GM18870 (cell line): ENCODE measurements at regions not wholly inside any gene's neighbourhood (a gene's known extent, or its start where the extent isn't known, plus 50 kb on each side); places are given as distances from the start of the nearest gene placed in this dataset.

ENCODE experiments used
- ATAC-seq: cut with Tn5 transposase; IDR thresholded peaks from one replicate; pipeline ENCODE4 v1.9.1; 2021; ENCODE audit warnings: moderate library complexity; ENCODE audit not compliant: unreplicated experiment

DNA sequence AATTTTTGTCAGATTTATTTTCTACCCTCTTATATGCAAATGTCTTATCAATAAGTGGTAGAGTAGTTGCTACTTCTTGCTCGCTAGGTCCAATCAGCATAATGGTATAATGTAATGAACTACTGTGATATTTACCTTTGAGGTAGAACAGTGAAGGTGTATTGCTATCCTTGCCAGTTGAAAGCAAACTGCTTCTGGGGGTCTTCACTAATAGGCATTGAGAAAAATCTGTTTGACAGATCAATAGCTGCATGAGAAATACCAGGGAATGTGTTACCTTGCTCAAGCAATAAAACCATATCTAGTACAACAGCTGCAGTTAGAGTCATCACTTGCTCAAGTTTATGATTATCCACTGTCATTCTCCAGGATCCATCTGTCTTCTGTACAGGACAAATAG is 50.1 kb upstream of the EFEMP1 start:
- no peak for ATAC-seq

DNA sequence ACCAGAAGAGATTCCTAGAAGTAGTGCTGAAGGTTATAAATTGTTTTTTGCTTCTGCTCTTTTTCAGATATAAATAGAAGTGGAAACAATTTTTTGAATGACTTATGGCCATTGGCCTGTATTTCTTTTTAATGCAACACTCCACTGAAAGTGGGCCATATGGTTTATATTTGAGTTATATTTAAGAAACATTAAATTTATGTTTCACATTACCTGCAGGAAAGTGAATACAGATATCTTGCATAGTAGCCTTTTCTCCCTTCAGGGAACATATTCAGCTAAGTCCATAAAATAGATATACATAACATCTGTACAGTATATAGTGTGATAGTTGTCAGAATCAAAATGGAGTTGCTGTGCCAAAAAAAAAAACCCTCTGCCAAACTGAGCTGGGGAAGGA is 53.1 kb upstream of the EFEMP1 start:
- no peak for ATAC-seq

DNA sequence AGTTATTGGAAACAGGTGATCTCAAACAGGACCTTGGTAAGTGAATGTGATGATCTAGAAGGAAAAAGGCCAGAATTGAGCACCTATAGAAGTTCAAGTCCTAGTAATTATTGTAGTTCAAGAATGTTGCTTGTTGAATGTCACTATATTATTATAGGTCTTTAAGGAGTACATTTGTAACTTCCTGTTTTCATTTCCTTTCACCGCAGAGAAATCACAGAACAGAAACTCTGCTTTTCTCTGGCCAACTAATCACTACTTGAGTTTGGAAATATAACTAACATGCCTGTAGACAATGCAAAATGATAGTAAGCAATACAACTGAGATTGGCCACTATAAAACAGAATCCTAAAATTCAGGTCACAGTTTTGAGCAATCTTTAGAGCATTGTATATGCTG is 61.8 kb upstream of the EFEMP1 start:
- ATAC-seq, result peak; percentile 93

DNA sequence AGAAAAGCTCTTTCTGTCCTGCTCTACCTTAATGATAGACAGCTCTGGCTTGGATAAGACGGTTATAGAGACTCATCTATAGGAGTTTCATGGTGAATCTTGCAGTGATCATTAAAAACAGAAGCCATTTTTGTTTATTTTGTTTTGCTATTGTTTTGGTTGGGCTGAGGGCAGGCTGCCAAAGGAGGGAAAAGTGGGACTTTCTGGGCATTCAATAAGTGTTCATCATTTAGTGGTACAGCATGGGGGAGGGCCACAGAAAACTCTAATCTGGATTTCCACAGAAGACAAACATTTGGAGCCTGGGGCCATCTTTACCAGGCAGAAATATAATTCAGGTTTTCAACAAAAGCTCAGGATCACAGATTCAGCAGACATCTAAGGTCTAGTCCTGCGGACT is 62.4 kb upstream of the EFEMP1 start:
- no peak for ATAC-seq

DNA sequence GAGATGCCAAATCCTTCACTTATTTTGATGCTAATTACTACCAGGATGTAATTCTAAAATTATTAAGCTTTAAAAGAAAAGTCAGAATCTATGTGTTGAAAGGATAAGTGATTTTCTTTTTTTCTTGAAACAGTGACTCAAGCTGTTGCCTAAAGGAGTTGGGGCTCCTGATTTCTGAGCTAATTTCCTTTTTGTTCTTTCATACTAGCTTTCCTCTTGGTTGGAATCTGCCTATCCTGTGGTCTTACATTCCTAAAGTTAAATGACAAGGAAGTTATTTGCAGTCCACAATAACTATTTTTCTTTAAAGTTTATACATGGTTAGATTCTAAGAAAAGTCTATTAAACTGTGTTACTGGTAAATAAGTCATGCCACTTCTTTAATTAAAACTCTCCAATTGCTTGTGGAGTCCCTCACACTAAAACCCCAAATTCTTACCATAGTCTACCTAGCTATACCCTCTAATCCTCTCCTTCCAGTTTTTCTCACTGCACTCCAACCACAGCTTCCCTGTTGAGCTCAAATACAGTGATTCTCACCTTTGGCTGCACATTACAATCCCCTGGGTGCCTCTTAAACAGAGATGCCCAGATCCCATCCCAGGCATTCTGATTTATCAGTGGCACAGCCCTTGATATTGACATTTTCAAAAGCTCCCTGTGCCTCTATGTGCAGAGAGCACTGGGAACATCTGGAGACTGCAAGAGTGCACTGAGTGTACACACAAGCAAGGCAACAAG is 63.3 kb upstream of the EFEMP1 start:
- no peak for ATAC-seq

DNA sequence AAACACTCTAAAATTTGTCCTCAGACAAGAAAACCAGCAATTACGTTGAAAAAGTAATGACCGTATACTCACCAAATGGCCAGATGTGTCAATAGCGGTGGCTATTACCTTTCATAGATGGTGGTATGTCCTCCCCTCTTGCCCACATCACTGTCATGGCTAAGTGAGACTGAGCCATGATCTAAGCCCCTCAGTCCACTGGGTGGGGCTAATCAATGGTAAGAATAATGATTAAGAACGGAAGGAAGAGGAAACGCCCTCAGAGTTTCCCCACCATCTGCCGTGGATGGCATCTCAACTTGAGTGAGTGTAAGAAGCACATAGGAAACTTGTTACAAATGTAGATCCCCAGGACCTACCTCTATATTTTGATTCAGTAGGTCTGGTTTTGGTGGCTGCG is 65.8 kb upstream of the EFEMP1 start:
- ATAC-seq, result no peak

DNA sequence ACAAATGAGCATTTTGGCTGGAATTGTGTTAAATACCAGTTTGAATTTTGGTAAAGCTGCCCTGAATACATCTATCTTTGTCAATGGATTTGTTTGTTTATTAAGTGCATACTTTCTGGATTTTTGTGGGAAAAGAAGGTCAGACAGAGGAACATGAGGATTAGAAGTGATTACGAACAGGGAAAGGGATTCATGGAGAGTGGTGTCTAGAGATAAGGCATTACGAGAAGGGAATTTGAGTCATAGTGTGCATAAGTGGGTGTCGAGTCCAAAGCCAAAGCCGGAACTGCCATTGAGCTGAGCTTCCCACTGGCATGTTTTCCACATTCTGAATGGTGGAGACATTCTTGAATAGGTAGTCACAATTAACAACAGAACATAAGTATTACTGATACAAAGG is 68.9 kb upstream of the EFEMP1 start:
- no peak for ATAC-seq

DNA sequence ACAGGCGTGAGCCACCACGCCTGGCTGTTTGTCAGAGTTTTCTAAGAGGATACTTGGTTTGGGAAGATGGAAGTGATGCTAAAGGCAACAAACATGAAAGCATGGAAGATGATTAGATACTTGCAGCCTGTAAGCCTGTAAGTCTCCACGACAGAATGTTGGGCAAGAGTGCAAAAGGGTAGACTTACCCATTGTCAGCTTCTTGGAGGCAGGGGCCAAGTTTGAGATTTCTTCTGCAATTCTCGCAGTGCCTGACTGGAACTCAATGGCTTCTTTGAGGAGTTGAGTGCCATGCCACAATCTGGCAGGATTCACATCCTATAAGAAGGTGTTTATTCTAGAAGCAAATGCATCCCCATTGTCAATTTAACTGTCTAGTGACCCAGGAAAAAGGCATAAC is 70.1 kb upstream of the EFEMP1 start:
- ATAC-seq, result no peak

DNA sequence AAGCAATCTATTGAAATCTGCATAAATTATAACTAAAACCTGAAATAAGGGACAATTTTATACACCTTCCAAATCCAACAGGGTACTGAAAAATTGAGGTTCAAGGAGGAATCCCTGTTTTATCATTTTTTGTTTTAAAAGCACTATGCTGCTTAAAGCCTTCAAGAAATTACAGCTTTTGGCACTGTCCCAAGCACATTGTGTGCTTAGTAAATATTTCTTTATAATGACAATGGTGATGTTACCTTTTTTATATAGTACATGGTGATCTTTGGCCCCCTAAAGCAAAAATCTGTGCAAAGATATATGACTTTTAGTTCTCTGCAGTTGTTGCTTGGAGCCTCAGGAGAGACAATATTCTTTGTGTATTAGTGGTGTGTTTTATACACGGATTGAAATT is 71.6 kb upstream of the EFEMP1 start:
- ATAC-seq, result no peak

DNA sequence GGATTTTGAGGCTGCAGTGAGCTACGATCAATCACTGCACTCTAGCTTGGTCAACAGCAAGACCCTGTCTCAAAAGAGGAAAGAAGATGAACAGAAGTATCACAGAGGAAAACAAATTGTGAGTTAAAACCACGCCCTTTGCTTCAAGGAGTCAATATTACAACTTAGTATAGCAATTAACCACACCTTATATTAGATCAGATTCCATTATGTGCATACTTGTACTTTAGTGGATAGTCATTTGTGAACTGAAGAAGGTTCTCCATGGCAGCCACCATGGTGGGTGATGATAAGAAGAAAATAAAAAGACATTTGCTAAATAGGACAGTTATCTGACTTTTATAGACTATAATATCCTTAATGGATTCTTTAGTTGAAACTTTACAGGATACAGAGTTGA is 72.3 kb upstream of the EFEMP1 start:
- no peak for ATAC-seq

DNA sequence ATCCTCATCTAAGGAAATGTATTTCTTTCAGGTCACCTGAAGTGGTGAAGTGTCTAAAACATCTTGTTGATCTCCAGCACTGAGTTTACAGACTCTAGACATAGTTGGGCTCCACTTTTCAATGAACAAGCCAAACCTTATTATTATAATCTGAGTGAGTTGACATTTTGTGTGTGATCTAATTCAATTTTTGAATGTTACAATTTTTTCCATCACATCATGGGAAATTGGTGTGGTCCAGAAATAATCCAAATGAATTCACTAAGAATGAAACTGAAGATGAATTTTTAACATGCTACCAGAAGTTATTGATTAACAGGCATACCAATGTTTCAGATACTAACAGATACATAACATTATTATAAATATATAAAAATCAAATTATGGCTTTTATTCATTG is 75.6 kb upstream of the EFEMP1 start:
- ATAC-seq, result no peak

DNA sequence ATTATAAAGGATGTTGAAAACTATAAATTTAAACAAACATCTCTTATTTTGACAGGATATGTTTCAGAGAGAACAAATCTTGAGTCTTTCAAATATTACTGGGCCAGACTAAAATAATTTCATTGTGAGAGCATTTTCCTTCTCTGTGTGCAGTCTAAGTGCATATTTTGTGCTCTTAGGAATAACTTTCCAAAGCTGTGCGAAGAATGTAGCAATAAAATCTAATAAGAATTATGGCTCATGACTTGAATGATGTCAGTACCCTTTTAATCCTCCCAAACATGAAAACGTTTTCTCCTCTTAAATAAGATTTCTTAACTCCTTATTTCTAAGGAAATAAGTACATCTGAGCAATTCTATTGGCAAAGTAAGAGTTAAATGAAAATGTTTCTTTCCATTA is 76.2 kb upstream of the EFEMP1 start:
- ATAC-seq, result no peak

DNA sequence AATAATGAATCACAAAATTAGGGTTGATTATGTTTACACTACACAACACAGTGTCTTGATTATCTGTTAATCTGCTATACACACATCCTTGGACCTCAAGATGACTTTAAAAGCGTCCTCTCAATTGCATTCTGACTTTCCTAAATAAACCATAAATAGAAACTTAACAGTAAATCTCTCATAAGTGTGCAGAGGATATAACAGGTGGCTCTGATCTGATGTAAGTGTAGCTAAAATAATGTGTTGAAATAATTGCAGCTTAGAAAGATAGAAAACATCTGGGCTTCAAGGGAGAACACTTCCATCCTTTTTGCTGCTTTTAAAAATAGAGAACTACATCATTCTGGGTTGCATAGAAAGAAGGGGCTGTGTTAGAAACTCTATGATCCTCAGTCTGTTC is 78.4 kb upstream of the EFEMP1 start:
- no peak for ATAC-seq

DNA sequence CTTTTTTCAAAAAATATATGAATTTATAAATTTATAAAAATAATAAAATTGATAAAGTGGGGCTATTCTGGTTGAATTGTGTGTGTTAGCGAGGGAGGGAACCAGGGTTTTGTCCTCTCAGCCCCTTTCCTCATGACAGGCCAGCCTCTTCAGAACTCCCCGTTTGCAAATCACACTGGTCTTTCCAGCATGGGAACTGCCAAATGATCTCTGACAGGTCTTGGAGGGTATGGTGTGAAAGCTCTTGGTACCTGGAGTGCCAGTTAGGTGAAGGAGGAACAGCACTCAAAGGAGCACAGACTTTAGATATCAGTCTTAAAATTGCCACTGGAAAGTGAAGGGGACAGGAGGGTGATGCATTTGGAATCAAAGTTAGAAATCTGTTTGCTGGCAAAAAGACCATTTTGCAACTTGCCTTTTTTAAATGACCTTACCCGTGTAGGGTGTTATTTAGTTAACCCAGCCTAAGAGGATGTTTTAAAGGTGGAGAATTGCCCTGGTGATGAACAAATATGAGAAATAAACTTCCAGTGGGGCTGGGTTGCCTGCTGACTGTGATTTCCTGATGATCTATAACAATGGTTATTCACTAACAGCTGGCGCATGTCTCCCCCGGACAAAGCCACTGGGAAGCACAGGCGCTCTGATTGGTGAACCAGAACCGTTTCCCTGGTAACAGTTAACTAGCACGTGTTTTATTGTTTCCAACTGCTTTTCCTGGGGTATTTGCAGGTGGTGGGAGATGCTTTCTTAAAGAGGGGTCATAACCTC is 85.3 kb upstream of the EFEMP1 start:
- no peak for ATAC-seq

DNA sequence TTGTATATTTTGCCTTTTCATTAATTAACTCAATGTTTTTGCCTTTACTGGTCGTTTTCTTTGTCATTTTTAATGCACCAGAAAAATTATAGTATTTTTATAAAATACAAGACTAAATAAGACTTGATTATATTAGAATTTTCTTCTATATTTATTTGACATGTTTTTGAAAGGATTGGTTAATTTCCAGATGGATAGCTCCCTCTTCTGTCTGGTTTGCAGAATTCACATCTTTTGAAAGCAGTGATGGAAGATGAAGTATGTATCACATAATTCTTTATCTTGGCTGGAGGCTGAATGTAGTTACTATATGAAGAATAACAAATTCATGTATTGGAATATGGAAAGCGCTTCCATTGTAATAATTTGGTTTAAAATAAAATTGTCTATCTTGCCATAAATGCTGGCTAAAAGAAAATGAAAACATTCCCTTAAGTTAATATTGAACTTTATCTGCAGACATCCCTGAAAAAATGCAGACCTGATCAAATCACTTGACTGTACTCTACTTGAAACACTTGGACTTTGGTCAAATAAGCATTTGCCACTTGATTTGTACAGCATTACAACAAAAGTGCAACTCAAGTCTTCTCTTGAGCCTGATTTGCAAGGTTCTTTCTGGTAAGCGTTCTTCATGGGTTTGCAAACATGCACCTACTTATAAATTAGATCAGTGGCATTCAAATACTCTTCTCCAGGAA is 86.3 kb upstream of the EFEMP1 start:
- ATAC-seq, result no peak

DNA sequence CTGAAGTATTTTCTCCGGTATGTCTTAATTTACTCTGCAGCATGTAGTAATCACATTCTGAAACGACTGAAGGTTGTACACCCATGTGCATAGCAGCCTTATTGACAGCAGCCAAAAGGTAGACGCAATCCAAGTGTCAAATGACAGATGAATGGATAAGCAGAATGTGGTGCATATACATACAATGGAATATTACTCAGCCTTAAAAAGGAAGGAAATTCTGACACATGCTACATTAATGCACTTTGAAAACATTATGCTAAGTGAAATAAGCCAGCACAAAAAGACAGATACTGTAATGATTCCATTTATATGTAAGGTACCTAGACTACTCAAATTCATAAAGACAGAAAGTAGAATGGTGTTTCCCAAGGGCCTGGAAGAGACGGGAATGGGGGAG is 88.0 kb upstream of the EFEMP1 start:
- no peak for ATAC-seq

DNA sequence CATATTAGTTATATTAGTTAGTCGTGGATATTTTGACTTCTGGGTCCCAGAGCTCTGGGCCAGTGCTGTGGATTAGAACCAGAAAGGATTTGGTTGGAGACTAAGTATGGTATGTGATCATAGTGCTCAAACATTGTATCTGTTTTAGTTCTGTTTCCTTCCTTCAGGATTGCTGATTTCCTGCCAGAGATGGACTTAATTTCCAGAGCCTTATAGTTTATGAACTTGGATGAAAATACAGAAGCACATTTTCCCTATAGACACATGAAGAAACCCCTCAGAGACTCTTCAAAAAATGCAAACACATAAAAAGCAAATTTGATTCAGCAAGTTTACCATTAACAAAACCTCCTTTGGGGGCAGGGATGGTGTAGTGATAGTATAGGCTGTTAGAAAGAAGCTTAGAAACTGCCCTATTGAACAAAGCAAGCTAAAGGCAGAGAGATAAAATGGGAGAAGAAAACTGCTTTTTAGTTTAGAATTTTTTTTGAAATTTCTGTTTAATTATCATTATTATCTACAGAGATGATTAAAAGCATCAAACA is 88.7 kb upstream of the EFEMP1 start:
- no peak for ATAC-seq

DNA sequence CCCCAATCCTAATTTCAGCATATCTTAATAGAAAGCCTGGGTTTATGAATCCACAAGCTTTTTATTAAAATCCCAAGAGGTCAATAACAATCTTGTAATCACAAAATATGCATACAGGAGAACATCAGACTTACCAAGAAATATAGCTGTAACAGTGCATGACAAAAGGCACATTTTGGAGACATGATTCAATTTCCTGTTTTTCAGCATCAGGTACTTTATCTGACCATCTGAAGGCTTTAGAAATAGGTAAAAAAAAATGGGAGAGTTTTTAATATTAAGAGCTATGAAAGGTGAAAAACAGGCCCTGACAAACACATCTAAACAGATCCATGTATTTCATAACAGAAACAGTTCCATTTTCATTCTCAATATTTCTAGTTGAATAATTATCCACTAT is 89.9 kb upstream of the EFEMP1 start:
- no peak for ATAC-seq

DNA sequence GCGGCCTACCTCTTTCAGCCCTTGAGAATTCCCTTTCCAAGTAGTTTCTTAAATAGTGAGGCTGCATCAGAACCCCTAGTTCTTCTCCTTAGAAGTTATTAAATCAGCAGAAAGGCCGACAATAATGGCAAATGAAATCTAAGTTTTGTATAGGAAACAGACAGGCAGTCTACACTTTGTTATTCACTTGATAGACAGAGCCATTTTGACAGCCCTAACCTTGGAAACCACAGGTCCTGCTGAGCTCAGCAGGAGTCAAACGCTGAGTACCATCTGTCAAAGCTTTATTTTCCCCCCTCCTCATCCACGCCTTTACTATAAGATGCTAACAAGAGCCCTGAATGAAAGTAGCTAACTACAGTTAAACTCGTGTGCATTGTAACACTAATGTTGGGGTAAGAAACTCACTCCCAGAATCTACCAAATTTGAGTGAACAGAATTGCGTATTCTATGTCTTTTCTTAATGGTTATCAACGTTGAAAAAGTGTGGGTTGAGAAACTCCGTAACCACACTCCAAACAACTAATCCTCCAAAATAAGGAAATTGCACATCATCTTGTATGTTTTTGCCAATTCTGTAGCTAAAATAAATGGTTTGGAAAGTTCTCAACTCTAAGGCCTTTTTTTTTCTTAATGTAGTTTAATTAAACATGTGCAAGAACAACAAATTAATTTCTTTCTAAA is 90.6 kb upstream of the EFEMP1 start:
- ATAC-seq, result no peak

DNA sequence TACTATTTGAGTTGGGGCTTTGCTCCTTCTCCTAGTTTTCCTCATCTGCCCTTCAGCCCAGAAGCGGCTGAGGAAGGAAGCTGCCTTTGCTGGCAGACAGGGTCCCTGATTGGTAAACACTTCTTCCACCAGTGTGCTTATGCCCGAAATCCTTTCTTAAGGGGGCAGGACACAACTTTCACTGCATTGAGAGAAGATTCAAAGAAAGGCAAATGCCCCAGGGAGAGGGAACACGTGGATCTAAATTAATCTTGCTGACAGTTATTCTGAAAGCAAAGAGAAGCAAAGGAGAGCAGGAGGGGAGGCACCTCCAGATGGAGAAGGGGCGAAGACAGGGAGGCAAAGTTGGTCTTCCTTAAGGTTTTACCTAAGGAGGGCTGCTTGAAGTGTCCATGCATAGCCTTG is 92.1 kb upstream of the EFEMP1 start:
- no peak for ATAC-seq

DNA sequence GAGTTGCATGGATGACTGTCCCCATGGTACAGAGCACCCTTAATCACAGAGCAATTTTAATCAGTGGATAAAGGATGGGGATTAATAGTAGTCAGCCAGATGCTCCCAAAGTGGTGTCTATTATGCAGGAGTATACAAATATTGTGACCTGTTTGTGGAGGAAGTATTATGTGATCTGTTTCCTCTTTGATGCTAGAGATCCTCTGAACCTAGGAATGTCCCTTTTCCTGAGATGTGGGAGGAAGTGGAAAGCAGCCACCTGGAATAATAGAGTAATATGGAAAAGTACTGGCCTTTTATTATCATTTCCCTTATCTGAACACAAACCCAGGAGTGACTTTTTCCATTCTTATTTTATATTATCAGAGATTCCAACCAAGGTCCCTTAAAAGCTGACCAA is 94.2 kb upstream of the EFEMP1 start:
- no peak for ATAC-seq
